NCI-H446 treated with DMSO at 0.1 percent for 48 hours (cell line): ENCODE measurements at regions not wholly inside any gene's neighbourhood (a gene's known extent, or its start where the extent isn't known, plus 50 kb on each side); places are given as distances from the start of the nearest gene placed in this dataset.
"Not testable (repeated sequence)": the region's sequence is repeated elsewhere in the genome, so short reads cannot be mapped to it uniquely, and the experiment has no call there.

Experiments
- DNase-seq: peaks from one replicate; lab custom pipeline; 2025; lab: John Stamatoyannopoulos, UW

- no peak for DNase-seq
These were observed 118.5 kb upstream of the NKX1-1 start for GRCh38 chr4:1524761-1525160.

- DNase-seq, result no peak
These were observed 117.8 kb upstream of the NKX1-1 start for GRCh38 chr4:1523907-1524636.

- no peak for DNase-seq
These were observed 117.3 kb upstream of the NKX1-1 start for GRCh38 chr4:1523506-1523905.

GRCh38 chr4:1523033-1523432 is 116.8 kb upstream of the NKX1-1 start:
- no peak for DNase-seq

GRCh38 chr4:1522606-1523005 is 116.4 kb upstream of the NKX1-1 start:
- no peak for DNase-seq

- no peak for DNase-seq
These were observed 115.6 kb upstream of the NKX1-1 start for GRCh38 chr4:1521821-1522361.

GRCh38 chr4:1520795-1521576 is 114.7 kb upstream of the NKX1-1 start:
- DNase-seq, result not testable (repeated sequence)

GRCh38 chr4:1519787-1520661 is 113.8 kb upstream of the NKX1-1 start:
- no peak for DNase-seq

- DNase-seq, result no peak
These were observed 112.9 kb upstream of the NKX1-1 start for GRCh38 chr4:1518997-1519700.

GRCh38 chr4:1517592-1518411 is 111.6 kb upstream of the NKX1-1 start:
- no peak for DNase-seq

- no peak for DNase-seq
These were observed 110.7 kb upstream of the NKX1-1 start for GRCh38 chr4:1516881-1517480.

- no peak for DNase-seq
These were observed 110.0 kb upstream of the NKX1-1 start for GRCh38 chr4:1516261-1516660.

- no peak for DNase-seq
These were observed 109.5 kb upstream of the NKX1-1 start for GRCh38 chr4:1515763-1516162.

GRCh38 chr4:1515156-1515555 is 108.9 kb upstream of the NKX1-1 start:
- no peak for DNase-seq

- no peak for DNase-seq
These were observed 108.4 kb upstream of the NKX1-1 start for GRCh38 chr4:1514612-1515011.

- DNase-seq, result no peak
These were observed 107.8 kb upstream of the NKX1-1 start for GRCh38 chr4:1513936-1514483.

GRCh38 chr4:1512738-1513660 is 106.8 kb upstream of the NKX1-1 start:
- no peak for DNase-seq

- no peak for DNase-seq
These were observed 106.0 kb upstream of the NKX1-1 start for GRCh38 chr4:1512051-1512737.
